Large intestine (tissue), 3 donors: ENCODE measurements at regions not wholly inside any gene's neighbourhood (a gene's known extent, or its start where the extent isn't known, plus 50 kb on each side); places are given as distances from the start of the nearest gene placed in this dataset.

Experiments used
- DNase-seq, 2 donors: peaks; one replicate each; pipeline versions ENCODE4 v3.0.0 to v3.0.0-alpha.2; 2013
- H3K27ac ChIP-seq: one replicate; pipeline ENCODE4 v1.5.1; 2013; ENCODE audit warnings: low read length
- H3K27me3 ChIP-seq: 2 replicates; pipeline ENCODE4 v1.6.1; 2013; ENCODE audit warnings: low read length; ENCODE audit not compliant: control insufficient read depth, insufficient read depth
- H3K36me3 ChIP-seq: 2 replicates; pipeline ENCODE4 v1.6.1; 2013; ENCODE audit warnings: low read length; ENCODE audit not compliant: control insufficient read depth, insufficient read depth
- H3K4me1 ChIP-seq: one replicate; pipeline ENCODE4 v1.6.1; 2013; ENCODE audit warnings: low read length; ENCODE audit not compliant: control insufficient read depth, insufficient read depth
- H3K4me3 ChIP-seq: one replicate; pipeline ENCODE4 v1.5.1; 2013; ENCODE audit warnings: low read length
- H3K9me3 ChIP-seq: one replicate; pipeline ENCODE4 v1.6.1; 2013; ENCODE audit warnings: mild to moderate bottlenecking, low read depth, low read length, moderate library complexity; ENCODE audit not compliant: control insufficient read depth
- WGBS: methylation state at CpG from one replicate; pipeline ENCODE4 v1.1.5; 2013; ENCODE audit warnings: low lambda C conversion rate; ENCODE audit not compliant: insufficient coverage; 5-methylcytosine and 5-hydroxymethylcytosine counted together

- DNase-seq = no peak
- H3K9me3 ChIP-seq = no peaks in the 10 kb centered on the region
- no peak overlapping the region for H3K27ac ChIP-seq
- 74% methylated on average over 4 of the region's 9 CpGs for WGBS
- H3K4me3 ChIP-seq = no peak overlapping the region
- no peaks in the 10 kb centered on the region for H3K36me3 ChIP-seq
- peaks cover 7% of the 10 kb centered on the region for H3K4me1 ChIP-seq
- H3K27me3 ChIP-seq = no peaks in the 10 kb centered on the region
These were observed 119.2 kb upstream of the DAAM1 start for GRCh38 chr14:59069163-59069854.

- 40% methylated on average over 2 of the region's 2 CpGs for WGBS
- Histone ChIP-seq H3K4me3 (no peak overlapping the region), H3K9me3 (no peaks in the 10 kb centered on the region), H3K36me3 (no peaks in the 10 kb centered on the region), H3K27me3 (no peaks in the 10 kb centered on the region), H3K4me1 (peaks cover 4% of the 10 kb centered on the region), H3K27ac (no peak overlapping the region)
- peak; percentile 12 to 54 for DNase-seq
These were observed 113.0 kb upstream of the DAAM1 start for GRCh38 chr14:59075506-59075905.

- H3K4me3 ChIP-seq = no peak overlapping the region
- no peaks in the 10 kb centered on the region for H3K27me3 ChIP-seq
- no peaks in the 10 kb centered on the region for H3K4me1 ChIP-seq
- DNase-seq = no peak
- no peaks in the 10 kb centered on the region for H3K9me3 ChIP-seq
- H3K36me3 ChIP-seq = no peaks in the 10 kb centered on the region
- no peak overlapping the region for H3K27ac ChIP-seq
These were observed 106.7 kb upstream of the DAAM1 start for GRCh38 chr14:59081720-59082119.

- WGBS = no CpG with 5 or more reads among the region's 2 CpGs
- DNase-seq = no peak
- Histone ChIP-seq H3K4me1 (no peaks in the 10 kb centered on the region), H3K27ac (no peak overlapping the region), H3K4me3 (no peak overlapping the region), H3K36me3 (no peaks in the 10 kb centered on the region), H3K9me3 (no peaks in the 10 kb centered on the region), H3K27me3 (no peaks in the 10 kb centered on the region)
These were observed 103.2 kb upstream of the DAAM1 start for GRCh38 chr14:59085207-59085739.

- DNase-seq = no peak
- WGBS = 58% methylated on average over 2 of the region's 5 CpGs
These were observed 102.1 kb upstream of the DAAM1 start for GRCh38 chr14:59086241-59086882.

GRCh38 chr14:59087240-59087639, 101.2 kb upstream of the DAAM1 start:
- H3K27me3 ChIP-seq = no peaks in the 10 kb centered on the region
- no CpG with 5 or more reads among the region's 3 CpGs for WGBS

More at GRCh38 chr14:59086241-59086882, 102.1 kb upstream of the DAAM1 start:
- H3K36me3 ChIP-seq = no peaks in the 10 kb centered on the region
- H3K4me3 ChIP-seq = no peak overlapping the region
- H3K4me1 ChIP-seq = no peaks in the 10 kb centered on the region
- H3K27me3 ChIP-seq = no peaks in the 10 kb centered on the region
- H3K27ac ChIP-seq = no peak overlapping the region
- no peaks in the 10 kb centered on the region for H3K9me3 ChIP-seq

GRCh38 chr14:59087711-59088110, 100.8 kb upstream of the DAAM1 start:
- Histone ChIP-seq H3K4me1 (no peaks in the 10 kb centered on the region), H3K9me3 (no peaks in the 10 kb centered on the region), H3K36me3 (no peaks in the 10 kb centered on the region), H3K27me3 (no peaks in the 10 kb centered on the region), H3K27ac (no peak overlapping the region), H3K4me3 (no peak overlapping the region)
- no CpG with 5 or more reads among the region's 2 CpGs for WGBS
- no peak for DNase-seq

More at GRCh38 chr14:59087240-59087639, 101.2 kb upstream of the DAAM1 start:
- no peak overlapping the region for H3K4me3 ChIP-seq
- H3K36me3 ChIP-seq = no peaks in the 10 kb centered on the region
- no peaks in the 10 kb centered on the region for H3K9me3 ChIP-seq
- H3K4me1 ChIP-seq = no peaks in the 10 kb centered on the region
- no peak overlapping the region for H3K27ac ChIP-seq
- DNase-seq = no peak

- no peak overlapping the region for H3K4me3 ChIP-seq
- H3K27me3 ChIP-seq = no peaks in the 10 kb centered on the region
- H3K36me3 ChIP-seq = no peaks in the 10 kb centered on the region
- no peak for DNase-seq
- no peaks in the 10 kb centered on the region for H3K9me3 ChIP-seq
- no peak overlapping the region for H3K27ac ChIP-seq
- no peaks in the 10 kb centered on the region for H3K4me1 ChIP-seq
- no CpG with 5 or more reads among the region's 4 CpGs for WGBS
These were observed 97.9 kb upstream of the DAAM1 start for GRCh38 chr14:59090572-59090971.

GRCh38 chr14:59091404-59091803, 97.1 kb upstream of the DAAM1 start:
- Histone ChIP-seq H3K4me3 (no peak overlapping the region), H3K36me3 (no peaks in the 10 kb centered on the region), H3K27ac (no peak overlapping the region), H3K27me3 (no peaks in the 10 kb centered on the region), H3K4me1 (no peaks in the 10 kb centered on the region), H3K9me3 (no peaks in the 10 kb centered on the region)
- DNase-seq = no peak
- WGBS = 67% methylated on average over 1 of the region's 4 CpGs

GRCh38 chr14:59091976-59092375, 96.5 kb upstream of the DAAM1 start:
- Histone ChIP-seq H3K36me3 (no peaks in the 10 kb centered on the region), H3K4me1 (no peaks in the 10 kb centered on the region), H3K9me3 (no peaks in the 10 kb centered on the region), H3K27ac (no peak overlapping the region), H3K27me3 (no peaks in the 10 kb centered on the region), H3K4me3 (no peak overlapping the region)
- 83% methylated on average over 1 of the region's 4 CpGs for WGBS
- no peak for DNase-seq

GRCh38 chr14:59093902-59094301, 94.6 kb upstream of the DAAM1 start:
- no peaks in the 10 kb centered on the region for H3K27me3 ChIP-seq
- H3K9me3 ChIP-seq = no peaks in the 10 kb centered on the region
- H3K4me1 ChIP-seq = no peaks in the 10 kb centered on the region
- no peak for DNase-seq
- WGBS = 100% methylated on average over 5 of the region's 7 CpGs
- H3K4me3 ChIP-seq = no peak overlapping the region
- H3K27ac ChIP-seq = no peak overlapping the region
- no peaks in the 10 kb centered on the region for H3K36me3 ChIP-seq
